ENCODE measurements at regions not wholly inside any gene's neighbourhood (a gene's known extent, or its start where the extent isn't known, plus 50 kb on each side); places are given as distances from the start of the nearest gene placed in this dataset.
"Not testable (repeated sequence)": the region's sequence is repeated elsewhere in the genome, so short reads cannot be mapped to it uniquely, and the experiment has no call there.

GRCh38 chr18:41899535-41899934, 55.5 kb upstream of the PIK3C3 start:
- no peak for DNase-seq

- no peak for DNase-seq
Observed at GRCh38 chr18:41893432-41893831, 61.6 kb upstream of the PIK3C3 start.

DNA sequence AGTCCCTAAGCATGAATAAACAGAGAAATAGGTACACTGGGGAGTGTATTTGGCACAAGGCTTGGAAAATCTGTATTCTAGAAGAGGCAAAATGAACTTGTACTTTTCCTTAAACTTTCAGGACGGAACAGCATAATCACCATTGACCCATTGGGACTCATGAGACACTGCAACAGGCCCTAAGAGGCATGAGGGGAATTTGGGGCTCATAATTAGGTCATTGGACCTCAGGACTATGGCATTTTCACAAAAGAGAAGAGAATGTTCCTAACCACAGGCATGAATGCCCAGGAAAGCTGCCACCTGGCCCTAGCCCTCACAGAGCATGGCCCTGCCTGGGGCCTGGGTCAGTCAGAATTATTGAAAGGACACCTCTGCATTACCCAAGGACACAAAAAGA, 67.9 kb upstream of the PIK3C3 start:
- DNase-seq = no peak

DNA sequence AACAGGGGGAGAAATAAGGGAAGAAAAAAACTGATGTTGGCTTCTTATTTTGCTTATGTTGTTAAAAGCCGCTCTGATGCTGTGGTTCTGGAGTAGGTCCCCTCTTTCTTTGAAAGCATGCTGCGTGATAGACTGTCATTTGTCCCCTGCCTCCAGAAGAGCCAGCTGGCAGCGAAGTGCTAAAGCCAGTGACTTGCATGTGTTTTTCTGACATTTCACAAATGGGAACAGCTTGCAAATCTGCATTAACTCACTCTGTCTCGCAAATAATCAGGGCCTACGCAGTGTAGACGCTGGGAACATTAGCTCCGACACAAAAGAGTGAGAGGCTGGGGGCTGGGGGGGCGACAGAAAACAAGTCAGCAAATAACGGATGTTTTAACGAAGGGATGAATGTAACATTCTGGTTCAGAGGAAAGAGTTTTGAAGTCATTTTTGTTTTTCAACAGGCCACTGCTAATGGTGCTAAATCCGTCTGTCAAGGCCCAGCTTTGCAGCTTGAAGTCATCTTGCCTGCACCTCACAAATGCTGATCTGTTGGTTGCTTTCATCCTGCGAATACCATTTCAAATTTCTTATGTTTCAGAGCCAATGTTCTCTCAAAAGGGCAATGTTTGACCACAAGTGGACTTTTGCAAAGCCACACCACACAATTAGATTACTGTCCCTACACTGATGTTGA, 68.8 kb upstream of the PIK3C3 start:
- no peak for DNase-seq

DNA sequence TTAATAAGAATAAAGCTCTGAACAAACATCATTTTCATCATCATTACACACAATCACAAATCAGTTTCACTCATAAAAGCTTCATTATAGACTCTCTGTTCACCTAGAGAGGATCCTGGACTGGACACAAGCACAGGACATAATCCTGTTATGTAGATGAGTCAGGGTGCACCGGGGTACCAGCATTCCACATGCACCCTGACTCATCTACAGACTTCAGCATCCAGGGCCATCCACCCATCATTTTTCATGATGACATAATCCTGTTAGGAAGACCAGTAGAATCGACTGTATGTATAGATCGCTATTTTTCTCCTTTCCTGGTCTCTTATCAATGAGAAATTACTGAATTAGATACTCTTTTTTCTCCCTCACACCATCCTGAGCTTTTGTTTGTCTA, 73.7 kb upstream of the PIK3C3 start:
- DNase-seq = no peak

- DNase-seq = no peak
Observed at GRCh38 chr18:41879256-41879655, 75.8 kb upstream of the PIK3C3 start.

DNA sequence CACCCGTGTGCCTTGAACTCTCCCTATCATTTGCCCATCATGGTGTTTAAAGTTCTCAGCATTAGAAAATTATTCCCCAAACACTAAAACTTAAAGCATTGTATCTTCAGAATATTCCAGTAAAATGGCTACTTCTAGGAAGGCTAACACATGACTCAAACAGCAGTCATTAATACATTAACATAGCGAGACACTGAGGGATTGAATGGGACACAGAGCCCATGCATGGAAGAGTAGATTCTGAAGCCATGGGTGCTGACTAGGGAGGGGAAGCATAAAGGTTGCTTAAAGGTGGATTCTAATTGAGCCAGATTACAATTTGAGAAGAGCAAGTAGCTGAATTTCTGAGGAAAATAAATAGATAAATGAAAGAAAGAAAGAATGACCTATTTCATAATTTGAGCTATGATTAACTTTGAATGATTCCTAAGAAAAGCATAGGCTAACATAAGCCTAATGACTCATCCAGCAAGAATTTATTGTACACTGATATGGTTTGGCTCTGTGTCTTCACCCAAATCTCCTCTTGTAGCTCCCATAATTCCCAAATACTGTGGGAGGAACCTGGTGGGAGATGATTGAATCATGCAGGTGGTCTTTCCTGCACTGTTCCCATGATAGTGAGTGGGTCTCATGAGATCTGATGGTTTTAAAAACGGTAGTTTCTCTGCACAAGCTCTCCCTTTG, 79.8 kb upstream of the PIK3C3 start:
- no peak for DNase-seq

GRCh38 chr18:41873730-41874129, 81.3 kb upstream of the PIK3C3 start:
- DNase-seq = no peak

GRCh38 chr18:41872206-41872605, 82.8 kb upstream of the PIK3C3 start:
- no peak for DNase-seq

DNA sequence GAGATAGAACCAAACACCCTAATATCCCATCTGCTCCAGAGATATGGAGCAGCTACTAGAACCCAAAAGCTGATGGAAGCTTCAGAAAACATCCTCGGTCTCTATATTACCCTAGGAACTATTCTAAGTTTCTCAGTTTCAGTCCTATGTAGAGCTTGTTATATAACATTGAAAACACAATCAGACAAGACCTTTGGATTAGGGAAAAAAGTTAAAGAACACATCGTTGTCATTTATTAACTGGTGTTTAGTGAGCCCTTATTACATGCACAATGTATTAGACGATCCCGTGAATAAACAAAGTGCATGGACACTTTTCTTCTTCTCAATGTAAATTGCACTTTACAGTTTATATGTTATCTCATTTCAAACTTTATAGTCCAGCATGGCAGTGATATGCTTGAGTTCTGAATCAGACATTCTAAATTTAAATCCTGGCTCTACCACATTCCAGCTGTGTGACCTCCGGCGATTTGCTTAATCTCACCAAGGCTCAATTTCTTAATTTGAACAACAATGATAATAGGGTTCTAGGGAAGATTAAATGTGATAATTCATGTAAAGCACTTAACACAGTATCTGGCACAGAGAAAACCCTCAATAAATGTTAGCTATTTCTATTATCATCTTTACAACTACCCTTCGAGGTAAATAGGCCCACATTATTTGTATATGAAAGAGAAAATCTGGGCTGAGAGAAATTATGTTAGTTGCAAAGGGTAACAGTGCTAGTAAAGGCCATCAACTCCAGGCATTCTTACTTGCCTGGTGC, 83.6 kb upstream of the PIK3C3 start:
- DNase-seq = no peak

DNA sequence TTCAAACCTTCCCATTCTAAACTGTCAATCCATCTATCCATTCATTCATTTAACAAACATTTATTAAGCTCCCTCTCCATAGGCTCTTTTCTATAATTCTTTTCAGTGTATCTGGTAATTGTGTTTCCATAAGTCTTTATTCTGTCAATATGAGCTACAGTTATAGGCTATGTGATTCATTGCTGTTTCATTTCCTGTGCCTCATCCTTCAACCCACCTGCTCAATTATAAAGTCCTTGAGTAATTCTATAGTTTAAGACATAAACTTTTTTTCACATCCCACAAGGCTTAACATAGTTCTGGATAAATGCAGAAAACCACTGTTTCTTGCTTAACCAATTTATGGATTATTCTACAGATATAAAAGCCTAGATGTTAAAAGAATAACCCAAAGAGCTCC, 84.2 kb upstream of the PIK3C3 start:
- DNase-seq = no peak

DNA sequence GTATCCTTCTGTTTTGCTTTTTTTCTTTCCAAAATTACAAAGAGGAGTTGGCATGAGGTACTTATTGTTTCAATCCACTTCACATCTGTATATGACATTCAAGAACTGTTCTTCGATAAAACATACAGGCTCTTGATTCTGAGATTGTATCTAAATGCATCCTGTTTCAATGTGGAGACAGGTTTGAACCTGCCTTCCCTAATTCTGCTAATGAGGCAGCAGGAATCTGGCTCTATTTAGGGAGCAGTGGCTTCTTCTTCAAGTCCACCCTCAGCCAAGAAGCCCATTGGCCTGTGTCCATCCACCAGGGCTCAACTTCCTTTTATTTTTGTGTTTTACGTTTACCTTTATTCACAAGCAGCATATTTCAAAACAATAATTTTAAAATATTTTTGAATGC, 84.8 kb upstream of the PIK3C3 start:
- DNase-seq = no peak

DNA sequence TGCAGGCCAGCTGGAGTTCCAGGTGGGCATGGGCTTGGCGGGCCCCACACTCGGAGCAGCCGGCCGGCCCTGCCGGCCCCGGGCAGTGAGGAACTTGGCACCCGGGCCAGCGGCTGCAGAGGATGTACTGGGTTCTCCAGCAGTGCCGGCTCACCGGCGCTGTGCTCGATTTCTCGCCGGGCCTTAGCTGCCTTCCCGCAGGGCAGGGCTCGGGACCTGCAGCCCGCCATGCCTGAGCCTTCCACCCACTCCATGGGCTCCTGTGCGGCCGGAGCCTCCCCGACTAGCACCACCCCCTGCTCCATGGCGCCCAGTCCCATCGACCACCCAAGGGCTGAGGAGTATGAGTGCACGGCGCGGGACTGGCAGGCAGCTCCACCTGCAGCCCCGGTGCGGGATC, 89.2 kb upstream of the PIK3C3 start:
- not testable (repeated sequence) for DNase-seq

GRCh38 chr18:41864216-41864615, 90.8 kb upstream of the PIK3C3 start:
- DNase-seq = no peak

DNA sequence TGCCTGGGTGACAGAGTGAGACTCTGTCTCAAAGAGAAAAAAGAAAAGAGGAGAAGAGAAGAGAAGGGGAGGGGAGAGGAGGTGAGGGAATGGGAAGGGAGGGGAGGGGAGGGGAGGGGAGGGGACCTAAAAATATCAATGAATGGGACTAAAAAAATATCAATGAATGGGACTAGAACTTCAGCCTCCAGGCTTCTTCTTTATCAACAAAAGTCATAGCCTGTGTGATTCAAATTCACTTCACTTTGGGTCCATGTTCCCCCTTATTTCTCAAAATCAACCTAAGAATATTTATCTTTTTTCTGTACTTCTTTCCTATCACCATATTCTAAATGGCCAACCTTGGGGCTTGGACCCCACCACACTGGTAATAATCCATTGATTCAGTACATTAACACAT, 92.1 kb upstream of the PIK3C3 start:
- DNase-seq = no peak

- DNase-seq = no peak
Observed at GRCh38 chr18:41860987-41861386, 94.0 kb upstream of the PIK3C3 start.

DNA sequence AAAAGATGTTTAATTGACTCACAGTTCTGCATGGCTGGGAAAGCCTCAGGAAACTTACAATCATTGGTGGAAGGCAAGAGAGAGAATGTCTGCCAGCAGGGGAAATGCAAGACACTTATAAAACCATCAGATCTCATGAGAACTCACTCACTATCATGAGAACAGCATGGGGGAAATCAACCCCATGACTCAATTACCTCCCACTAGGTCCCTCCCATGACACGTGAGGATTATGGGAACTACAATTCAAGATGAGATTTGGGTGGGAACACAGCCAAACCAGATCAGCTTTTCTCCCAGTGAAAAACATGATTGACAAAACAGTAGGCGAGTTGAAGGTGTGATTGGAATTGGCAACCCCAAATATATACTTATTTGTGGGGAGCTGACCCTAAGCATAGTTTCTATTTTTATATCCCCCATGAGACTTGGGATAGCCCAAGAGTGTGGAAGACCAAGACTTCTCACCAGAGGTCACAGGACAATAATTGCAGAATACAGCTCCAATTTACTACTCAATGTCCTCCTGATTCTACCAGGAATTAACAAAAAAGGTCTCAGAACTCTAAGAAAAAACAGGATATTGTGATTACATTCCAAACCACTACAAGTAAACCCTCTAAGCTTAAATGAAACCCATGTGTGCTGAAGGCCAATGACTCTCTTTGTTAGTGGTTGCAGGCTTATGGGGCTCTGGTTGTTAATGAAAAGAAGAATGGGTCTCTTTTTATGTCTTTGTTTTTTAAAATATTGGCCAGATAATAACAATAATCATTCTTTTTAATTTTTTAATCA, 96.1 kb upstream of the PIK3C3 start:
- no peak for DNase-seq

- no peak for DNase-seq
Observed at GRCh38 chr18:41853280-41853679, 101.8 kb upstream of the PIK3C3 start.

GRCh38 chr18:41850781-41851180, 104.3 kb upstream of the PIK3C3 start:
- no peak for DNase-seq

DNA sequence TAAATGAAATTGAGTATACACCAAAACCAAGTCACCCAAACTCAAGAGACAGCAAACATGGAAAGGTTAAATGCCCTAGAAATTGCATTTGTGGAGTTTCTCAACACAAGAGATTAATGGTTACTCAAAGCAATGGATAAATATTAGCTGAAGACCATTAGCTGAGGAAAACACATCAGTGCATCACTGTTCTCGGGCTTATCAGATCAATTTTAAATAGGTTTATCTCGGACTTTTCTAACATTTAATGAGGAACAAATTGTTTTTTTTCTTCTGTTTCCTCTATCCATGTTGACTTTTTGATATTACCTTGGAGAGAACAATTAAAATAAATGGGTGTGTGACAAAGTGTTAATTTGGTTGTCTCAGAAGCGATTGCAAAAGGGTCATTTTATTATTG, 105.4 kb upstream of the PIK3C3 start:
- no peak for DNase-seq

- DNase-seq = no peak
Observed at GRCh38 chr18:41845563-41845962, 109.5 kb upstream of the PIK3C3 start.

GRCh38 chr18:41842886-41843285, 112.1 kb upstream of the PIK3C3 start:
- no peak for DNase-seq

All from activated CD4-positive, alpha-beta T cell treated with anti-CD3 and anti-CD28 coated beads, Interleukin-2, amount 50 U/mL, for 48 hours (primary cell).